AG09319 (cell line): ENCODE measurements at regions not wholly inside any gene's neighbourhood (a gene's known extent, or its start where the extent isn't known, plus 50 kb on each side); places are given as distances from the start of the nearest gene placed in this dataset.

ENCODE experiments used
- DNase-seq: peaks from one replicate; pipeline ENCODE4 v3.0.0-alpha.2; 2010; ENCODE audit warnings: low read depth; ENCODE audit errors: extremely low read depth
- CTCF ChIP-seq: IDR thresholded peaks from 2 replicates; pipeline ENCODE4 v1.5.1; 2011; ENCODE audit warnings: low read depth, mild to moderate bottlenecking, inconsistent platforms, low read length, moderate library complexity

GRCh38 chr3:162865466-162865865 lies 1368.9 kb downstream of the OTOL1 start:
- DNase-seq: no peak
- no peak for TF ChIP-seq CTCF

GRCh38 chr3:162879021-162879562 lies 1382.5 kb downstream of the OTOL1 start:
- no peak for TF ChIP-seq CTCF
- DNase-seq: no peak

GRCh38 chr3:162884373-162884772 lies 1387.8 kb downstream of the OTOL1 start:
- TF ChIP-seq CTCF: no peak
- DNase-seq: no peak

- no peak for DNase-seq
- no peak for TF ChIP-seq CTCF
Measured at GRCh38 chr3:162892921-162893793, 1396.5 kb downstream of the OTOL1 start.

GRCh38 chr3:162897291-162897690 lies 1400.7 kb downstream of the OTOL1 start:
- no peak for DNase-seq
- TF ChIP-seq CTCF: no peak

GRCh38 chr3:162932503-162932902 lies 1435.9 kb downstream of the OTOL1 start:
- DNase-seq: no peak
- no peak for TF ChIP-seq CTCF

GRCh38 chr3:162933656-162934055 lies 1437.0 kb downstream of the OTOL1 start:
- no peak for TF ChIP-seq CTCF
- DNase-seq: no peak
